ENCODE measurements at regions not wholly inside any gene's neighbourhood (a gene's known extent, or its start where the extent isn't known, plus 50 kb on each side); places are given as distances from the start of the nearest gene placed in this dataset.

DNA sequence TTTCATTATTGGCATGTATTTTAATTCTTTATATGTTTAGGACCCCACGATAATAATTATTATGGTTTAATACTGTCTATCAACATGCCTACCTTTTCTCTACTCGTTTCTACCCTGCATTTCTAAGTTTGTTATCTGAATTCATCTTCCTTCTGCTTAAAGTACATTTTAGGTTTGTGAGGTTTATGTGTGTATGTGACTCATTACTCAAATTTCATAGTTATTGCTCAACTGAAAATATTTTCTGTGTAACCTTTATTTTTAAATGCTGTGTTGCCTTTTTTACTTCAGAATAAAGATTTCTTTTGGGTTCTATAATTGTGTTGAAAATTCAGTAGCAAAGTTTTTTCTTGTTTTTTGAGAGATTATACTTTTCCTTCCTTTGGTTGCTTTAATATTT, 933.9 kb upstream of the LRRTM1 start:
- TF ChIP-seq ZNF274 (IDR thresholded peaks at IDR 0.05; ENCODE audit: low read depth, low read length) (no peak), YY1 (IDR thresholded peaks at IDR 0.05; ENCODE audit: insufficient read depth, insufficient read length) (no peak)

All from NT2/D1 (cell line).